ENCODE measurements at regions not wholly inside any gene's neighbourhood (a gene's known extent, or its start where the extent isn't known, plus 50 kb on each side); places are given as distances from the start of the nearest gene placed in this dataset.

DNA sequence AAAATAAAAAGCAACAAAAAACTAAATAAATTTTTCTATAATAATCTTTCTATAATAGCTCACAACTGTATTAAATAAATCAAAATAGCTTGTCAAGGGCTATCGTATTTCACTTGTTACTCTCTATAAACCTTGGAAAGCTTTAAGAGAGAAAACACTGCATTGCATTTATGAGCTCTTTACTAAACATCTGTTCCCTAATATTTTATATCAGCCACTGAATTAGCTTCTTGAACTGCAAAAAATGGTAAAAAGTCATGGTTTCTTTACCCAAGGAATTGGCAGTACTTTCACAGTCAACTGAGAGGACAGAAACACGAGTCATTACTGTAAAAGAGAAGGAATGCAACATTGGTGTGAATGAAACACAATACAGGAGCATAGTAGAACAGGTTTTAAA, 671.2 kb downstream of the PCDH18 start:
- DNase-seq (ENCODE audit: low spot score) (no peak), FAIRE-seq (no peak)

DNA sequence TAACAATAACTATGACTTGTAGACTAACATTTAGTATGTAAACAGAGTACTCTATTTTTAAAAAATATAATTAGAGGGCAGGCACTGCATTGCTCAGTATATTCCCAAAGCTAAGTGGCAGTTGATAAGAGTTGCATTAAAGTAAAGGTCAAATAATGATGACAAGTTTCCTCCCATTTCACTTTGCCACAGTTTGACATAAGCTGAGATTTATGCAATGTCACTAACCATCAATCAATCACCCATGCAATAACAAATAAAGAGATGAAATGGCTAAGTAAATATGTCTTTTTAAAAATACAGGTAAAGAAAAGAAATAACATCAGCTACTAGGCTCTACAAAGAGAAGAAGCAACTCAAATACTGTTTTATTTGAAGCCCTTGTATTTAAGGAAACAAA, 673.4 kb downstream of the PCDH18 start:
- FAIRE-seq = no peak

GRCh38 chr4:136855886-136856285, 676.4 kb downstream of the PCDH18 start:
- no peak for FAIRE-seq

More for the DNA sequence above, 673.4 kb downstream of the PCDH18 start:
- no peak for DNase-seq (ENCODE audit: low spot score)

GRCh38 chr4:136850446-136850845, 681.8 kb downstream of the PCDH18 start:
- no peak for DNase-seq (ENCODE audit: low spot score)
- FAIRE-seq = no peak

More at GRCh38 chr4:136855886-136856285, 676.4 kb downstream of the PCDH18 start:
- DNase-seq (ENCODE audit: low spot score) = no peak

- FAIRE-seq = no peak
These were observed 684.2 kb downstream of the PCDH18 start for GRCh38 chr4:136847881-136848621.

DNA sequence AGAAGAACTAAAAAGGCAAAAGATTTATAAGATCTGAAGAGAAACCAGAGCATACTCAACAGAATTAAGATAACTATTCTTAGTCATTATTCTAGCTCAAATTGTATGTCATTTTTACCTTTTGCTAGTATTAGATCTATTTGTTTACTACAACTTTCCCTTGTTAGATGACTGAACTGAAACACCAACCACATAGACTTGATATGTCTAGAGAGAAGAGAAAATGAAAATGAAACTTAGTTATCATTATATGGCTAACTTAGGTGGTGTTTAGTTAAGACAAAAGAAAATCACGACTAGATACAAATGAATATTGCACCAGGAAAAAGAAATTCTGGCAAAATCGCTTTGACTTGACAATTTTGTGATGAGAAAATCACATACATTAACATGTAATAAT, 690.8 kb downstream of the PCDH18 start:
- no peak for FAIRE-seq
- DNase-seq (ENCODE audit: low spot score) = no peak

More at GRCh38 chr4:136847881-136848621, 684.2 kb downstream of the PCDH18 start:
- no peak for DNase-seq (ENCODE audit: low spot score)

DNA sequence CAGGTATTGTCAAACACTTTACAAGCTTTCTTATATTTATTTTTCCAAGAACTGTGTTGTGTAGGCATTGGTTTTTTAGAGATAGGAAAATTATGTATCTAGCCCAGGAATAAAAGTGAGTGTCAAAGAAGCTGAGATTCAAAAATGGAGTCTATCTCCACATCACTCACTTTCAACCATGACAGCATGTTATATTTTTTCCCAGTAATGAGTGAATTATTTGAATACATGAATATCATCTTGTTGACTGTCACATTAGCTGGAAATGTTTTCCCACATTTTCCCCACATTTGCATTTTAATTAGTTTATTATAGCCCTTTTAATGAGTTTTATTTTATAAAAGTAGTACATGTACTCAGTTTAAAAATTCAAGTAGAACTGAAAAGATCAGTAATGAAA, 693.7 kb downstream of the PCDH18 start:
- DNase-seq (ENCODE audit: low spot score) = no peak

GRCh38 chr4:136831553-136831952, 700.7 kb downstream of the PCDH18 start:
- DNase-seq (ENCODE audit: low spot score) = no peak
- FAIRE-seq = no peak

More for the DNA sequence above, 693.7 kb downstream of the PCDH18 start:
- no peak for FAIRE-seq

DNA sequence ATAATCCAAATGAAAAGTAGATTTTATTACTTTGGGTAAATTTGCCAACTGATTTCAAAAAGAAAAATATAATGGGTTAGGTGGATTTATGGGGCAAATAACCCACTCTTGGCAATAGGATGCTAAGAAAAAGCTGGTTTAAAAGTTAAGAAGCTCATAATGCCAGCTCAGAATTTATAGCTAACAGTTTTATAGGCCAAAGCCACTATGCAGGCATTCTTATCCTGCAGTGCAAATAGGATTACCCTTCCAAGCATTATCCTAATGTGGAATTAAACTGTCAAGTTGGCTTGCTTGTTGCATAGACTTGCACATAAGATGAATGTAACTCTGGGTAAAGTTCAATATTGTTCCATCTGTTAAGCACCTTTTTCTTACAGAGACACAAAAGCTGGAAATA, 703.0 kb downstream of the PCDH18 start:
- no peak for DNase-seq (ENCODE audit: low spot score)
- no peak for FAIRE-seq

DNA sequence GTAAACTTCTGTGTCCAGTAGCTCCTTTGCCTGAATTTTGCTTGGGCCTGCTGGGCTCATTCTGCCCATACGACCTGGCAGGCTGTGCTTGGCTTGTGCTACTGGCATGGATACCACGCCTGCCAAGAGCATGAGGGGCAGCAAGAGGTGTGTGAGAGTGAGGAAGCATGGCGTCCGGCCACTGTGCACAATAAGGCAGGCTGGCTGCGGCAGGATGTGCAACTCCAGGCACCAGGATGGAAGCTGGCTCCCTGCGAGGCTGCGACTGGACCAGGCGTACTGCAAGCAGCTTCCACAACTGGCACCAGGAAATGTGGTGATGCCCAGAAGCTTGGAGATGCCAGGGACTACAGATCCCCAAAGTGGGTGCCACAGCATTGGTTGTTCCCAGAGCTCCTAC, 709.3 kb downstream of the PCDH18 start:
- FAIRE-seq = no peak

DNA sequence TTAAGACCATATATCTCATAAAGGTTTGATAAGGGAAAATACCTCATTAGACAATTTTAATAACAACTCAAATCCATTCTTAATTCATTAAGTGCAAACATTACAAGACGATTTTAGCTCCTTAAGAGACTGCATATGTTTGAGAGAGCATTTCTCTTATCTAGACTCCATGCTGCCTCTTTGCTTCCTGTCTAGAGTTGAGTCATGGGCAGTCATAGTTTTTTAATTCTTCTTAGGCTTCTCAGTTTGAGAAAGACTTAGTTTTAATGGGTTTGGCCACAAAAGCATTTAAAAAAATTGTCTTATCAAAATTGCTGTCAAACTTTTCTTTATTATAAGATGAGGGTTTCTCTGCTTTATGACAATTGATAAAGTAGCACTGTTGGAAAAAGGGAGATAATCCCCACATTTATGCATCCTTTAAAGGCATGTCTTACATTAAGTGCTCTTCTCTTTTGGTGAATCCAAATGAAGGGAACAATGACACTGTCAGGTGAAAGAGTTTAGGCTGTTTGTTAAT, 713.4 kb downstream of the PCDH18 start:
- FAIRE-seq (no peak), DNase-seq (ENCODE audit: low spot score) (no peak)

More for the DNA sequence above, 709.3 kb downstream of the PCDH18 start:
- DNase-seq (ENCODE audit: low spot score) = no peak

GRCh38 chr4:136812100-136812880, 720.0 kb downstream of the PCDH18 start:
- no peak for FAIRE-seq

GRCh38 chr4:136811496-136812077, 720.7 kb downstream of the PCDH18 start:
- DNase-seq (ENCODE audit: low spot score) (no peak), FAIRE-seq (no peak)

More at GRCh38 chr4:136812100-136812880, 720.0 kb downstream of the PCDH18 start:
- no peak for DNase-seq (ENCODE audit: low spot score)

GRCh38 chr4:136810626-136811025, 721.7 kb downstream of the PCDH18 start:
- FAIRE-seq (no peak), DNase-seq (ENCODE audit: low spot score) (no peak)

DNA sequence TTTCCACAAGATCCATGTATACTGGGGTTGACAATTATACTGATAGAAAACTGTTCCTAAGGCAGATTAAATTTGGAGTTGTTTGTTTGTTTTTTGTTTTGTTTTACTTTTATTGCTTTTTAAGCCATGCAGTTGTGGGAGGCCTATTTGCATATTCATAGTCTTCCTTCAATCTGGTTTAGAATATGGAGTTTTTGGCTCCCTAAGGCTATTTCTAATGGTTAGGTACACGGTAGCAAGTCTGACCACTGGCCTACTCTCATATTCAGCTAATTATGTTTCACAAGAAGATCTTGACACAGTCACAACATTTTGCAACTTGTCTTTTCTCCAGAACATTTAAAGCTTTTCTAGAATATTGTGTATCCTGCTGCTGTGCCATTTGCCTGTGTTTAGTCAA, 725.5 kb downstream of the PCDH18 start:
- no peak for FAIRE-seq

GRCh38 chr4:136805617-136806016, 726.7 kb downstream of the PCDH18 start:
- no peak for DNase-seq (ENCODE audit: low spot score)
- FAIRE-seq = no peak

More for the DNA sequence above, 725.5 kb downstream of the PCDH18 start:
- DNase-seq (ENCODE audit: low spot score) = no peak

- FAIRE-seq (no peak), DNase-seq (ENCODE audit: low spot score) (no peak)
These were observed 728.9 kb downstream of the PCDH18 start for GRCh38 chr4:136803433-136803832.

DNA sequence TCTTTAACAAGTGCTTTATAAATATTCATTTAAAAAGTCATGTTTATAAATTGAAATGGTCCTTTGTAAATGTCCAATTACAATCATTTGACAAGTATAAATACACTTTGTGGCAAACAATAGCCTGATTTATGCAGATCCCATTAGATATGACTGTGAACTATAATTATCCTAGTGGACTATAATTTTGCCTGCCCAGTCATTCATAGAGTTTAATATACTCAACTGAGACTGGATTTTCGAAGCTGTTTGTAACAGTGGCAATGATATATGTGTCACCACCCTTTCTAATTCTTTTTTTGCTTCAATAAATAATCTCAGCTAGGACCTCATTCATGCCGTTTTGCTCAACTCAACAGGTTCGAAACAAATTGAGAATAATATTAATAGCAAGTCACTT, 732.0 kb downstream of the PCDH18 start:
- DNase-seq (ENCODE audit: low spot score) (no peak), FAIRE-seq (no peak)

DNA sequence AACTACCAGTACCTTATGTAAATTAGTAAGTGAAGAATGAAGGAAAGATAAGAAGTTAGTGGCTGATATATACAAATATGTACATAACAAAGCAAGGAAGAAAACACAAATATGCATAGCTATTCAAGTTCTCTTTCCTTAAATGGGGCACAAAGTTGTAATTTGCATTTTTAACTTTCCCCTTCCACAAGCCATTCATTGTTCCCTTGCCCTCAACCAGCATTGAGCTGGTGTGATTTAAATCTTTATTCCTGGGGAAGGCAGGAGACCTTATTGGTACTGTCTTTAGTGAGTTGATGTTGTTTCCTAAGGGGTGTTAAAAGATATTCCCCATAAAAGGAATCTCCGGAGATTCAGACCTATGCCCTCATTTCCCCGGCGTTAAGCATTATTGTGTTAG, 735.3 kb downstream of the PCDH18 start:
- no peak for FAIRE-seq

DNA sequence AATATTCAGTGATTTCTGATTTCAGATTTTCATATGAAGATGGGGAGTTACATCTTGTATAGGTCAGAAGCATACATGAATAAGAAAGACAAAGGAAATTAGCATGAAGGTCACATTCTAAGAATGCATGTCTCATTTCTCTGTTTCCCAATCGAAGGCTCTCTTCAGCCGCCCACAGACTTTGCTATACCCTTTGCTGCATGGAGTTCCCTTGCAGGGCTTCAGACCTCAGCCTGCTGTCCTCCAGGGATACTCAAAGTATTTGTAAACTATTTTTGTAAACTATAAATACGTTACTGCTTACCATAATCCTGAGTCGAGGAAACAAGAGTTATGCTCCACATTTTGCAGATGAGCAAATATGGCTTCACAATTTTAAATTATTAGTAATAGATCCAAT, 738.4 kb downstream of the PCDH18 start:
- no peak for DNase-seq (ENCODE audit: low spot score)
- FAIRE-seq = no peak

More for the DNA sequence above, 735.3 kb downstream of the PCDH18 start:
- DNase-seq (ENCODE audit: low spot score) = no peak

DNA sequence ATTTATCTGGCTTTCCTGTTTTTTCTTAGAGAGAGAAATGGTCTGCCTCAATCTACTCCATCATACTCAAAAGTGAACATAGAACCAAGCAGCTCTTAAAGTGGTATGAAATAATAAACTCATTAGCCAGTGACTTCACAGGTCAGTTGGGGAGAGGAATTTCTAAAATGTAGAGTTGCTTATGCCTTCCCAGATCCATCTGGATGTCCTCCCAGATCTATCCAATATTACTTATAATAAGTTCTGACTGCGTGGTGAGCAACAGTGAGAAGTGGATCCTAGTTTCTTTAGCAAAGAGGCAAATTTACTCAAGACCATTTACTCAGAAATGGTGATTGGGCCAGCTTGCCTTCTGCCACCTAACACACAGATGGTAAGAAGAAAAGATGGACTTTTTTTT, 748.0 kb downstream of the PCDH18 start:
- no peak for FAIRE-seq
- no peak for DNase-seq (ENCODE audit: low spot score)

DNA sequence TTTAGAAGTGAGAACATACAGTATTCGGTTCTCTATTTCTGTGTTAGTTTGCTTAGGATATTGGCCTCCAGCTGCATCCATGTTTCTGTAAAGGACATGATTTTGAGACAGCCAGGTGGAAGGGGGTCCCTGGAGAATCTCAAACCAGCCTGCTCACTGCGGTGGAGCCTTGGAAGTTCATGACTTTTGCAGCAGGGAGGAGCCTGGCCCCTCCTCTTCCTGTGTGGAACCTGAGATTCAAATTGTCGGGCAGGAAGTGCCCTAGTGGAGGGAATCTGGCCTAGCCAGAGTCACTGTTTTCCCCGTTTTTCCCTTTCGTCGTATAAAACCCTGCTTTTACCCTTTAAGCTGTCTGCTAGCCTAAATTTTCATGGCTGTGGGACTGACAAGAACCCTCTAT, 762.6 kb downstream of the PCDH18 start:
- DNase-seq (ENCODE audit: low spot score) (no peak), FAIRE-seq (no peak)

Measured in urothelium cell line (cell line).